Breast epithelium (tissue), 3 donors: ENCODE measurements at regions not wholly inside any gene's neighbourhood (a gene's known extent, or its start where the extent isn't known, plus 50 kb on each side); places are given as distances from the start of the nearest gene placed in this dataset.

ENCODE experiments used
- POLR2A ChIP-seq: fragments of 450-650 bp; IDR thresholded peaks from one replicate; pipeline ENCODE4 v1.6.1; 2016; ENCODE audit warnings: antibody characterized with exemption, mild to moderate bottlenecking, moderate library complexity
- POLR2AphosphoS5 ChIP-seq, 3 donors: sonication (generic); formaldehyde crosslinking; IDR thresholded peaks; one replicate each; pipeline ENCODE4 v1.6.1; 2017; ENCODE audit warnings: antibody characterized with exemption in 3 of 3
- TF ChIP-seq, protein P1 (sequence below), 3 donors: fragments of 450-650 bp; IDR thresholded peaks; one replicate each; pipeline ENCODE4 v1.5.1; 2016 to 2017; ENCODE audit warnings: antibody characterized with exemption in 3 of 3, mild to moderate bottlenecking in 3 of 3, moderate library complexity in 3 of 3

DNA sequence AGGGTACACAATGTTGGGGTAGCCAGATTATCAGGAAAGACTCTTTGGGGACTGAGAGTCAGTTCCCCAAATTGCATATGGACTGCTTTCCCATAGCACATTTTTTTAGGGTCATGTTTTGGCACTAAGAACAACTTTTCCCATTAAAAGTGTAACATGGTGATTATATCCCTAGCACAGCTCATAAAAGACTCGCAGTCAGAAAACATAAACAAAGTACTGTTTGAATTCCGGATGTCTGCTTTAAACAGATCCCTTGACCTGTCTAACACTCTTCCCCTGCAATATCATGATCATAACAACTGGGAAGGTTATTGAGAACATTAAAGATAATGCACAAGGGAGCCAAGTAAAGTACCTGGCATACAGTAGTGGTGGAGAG, 262.2 kb downstream of the ASXL3 start:
- TF ChIP-seq, protein P1, sequence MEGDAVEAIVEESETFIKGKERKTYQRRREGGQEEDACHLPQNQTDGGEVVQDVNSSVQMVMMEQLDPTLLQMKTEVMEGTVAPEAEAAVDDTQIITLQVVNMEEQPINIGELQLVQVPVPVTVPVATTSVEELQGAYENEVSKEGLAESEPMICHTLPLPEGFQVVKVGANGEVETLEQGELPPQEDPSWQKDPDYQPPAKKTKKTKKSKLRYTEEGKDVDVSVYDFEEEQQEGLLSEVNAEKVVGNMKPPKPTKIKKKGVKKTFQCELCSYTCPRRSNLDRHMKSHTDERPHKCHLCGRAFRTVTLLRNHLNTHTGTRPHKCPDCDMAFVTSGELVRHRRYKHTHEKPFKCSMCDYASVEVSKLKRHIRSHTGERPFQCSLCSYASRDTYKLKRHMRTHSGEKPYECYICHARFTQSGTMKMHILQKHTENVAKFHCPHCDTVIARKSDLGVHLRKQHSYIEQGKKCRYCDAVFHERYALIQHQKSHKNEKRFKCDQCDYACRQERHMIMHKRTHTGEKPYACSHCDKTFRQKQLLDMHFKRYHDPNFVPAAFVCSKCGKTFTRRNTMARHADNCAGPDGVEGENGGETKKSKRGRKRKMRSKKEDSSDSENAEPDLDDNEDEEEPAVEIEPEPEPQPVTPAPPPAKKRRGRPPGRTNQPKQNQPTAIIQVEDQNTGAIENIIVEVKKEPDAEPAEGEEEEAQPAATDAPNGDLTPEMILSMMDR (IDR thresholded peaks at IDR 0.05) = no peak
- no peak for TF ChIP-seq POLR2AphosphoS5 (IDR thresholded peaks at IDR 0.05)
- no peak for TF ChIP-seq POLR2A
